H9 (cell line): ENCODE measurements at regions not wholly inside any gene's neighbourhood (a gene's known extent, or its start where the extent isn't known, plus 50 kb on each side); places are given as distances from the start of the nearest gene placed in this dataset.

Experiments used
- DNase-seq: peaks from one replicate; pipeline ENCODE4 v3.0.0-alpha.2; 2017
- H2AFZ ChIP-seq: one replicate; pipeline ENCODE4 v1.6.1; 2013; ENCODE audit warnings: mild to moderate bottlenecking, low read length, control low read depth, moderate library complexity
- H2AK5ac ChIP-seq: 2 replicates; pipeline ENCODE4 v1.6.1; 2013; ENCODE audit warnings: low read length, control low read depth, mixed read lengths; ENCODE audit not compliant: insufficient read length
- H2BK120ac ChIP-seq: one replicate; pipeline ENCODE4 v1.6.1; 2013; ENCODE audit warnings: low read depth, mild to moderate bottlenecking, low read length, control low read depth, inconsistent platforms; ENCODE audit not compliant: poor library complexity, severe bottlenecking
- H2BK12ac ChIP-seq: 2 replicates; pipeline ENCODE4 v1.6.1; 2013; ENCODE audit warnings: low read length, control low read depth, mixed read lengths, low read depth; ENCODE audit not compliant: insufficient read length
- H2BK15ac ChIP-seq: 2 replicates; pipeline ENCODE4 v1.6.1; 2013; ENCODE audit warnings: low read depth, low read length, control low read depth
- H2BK20ac ChIP-seq: one replicate; pipeline ENCODE4 v1.6.1; 2013; ENCODE audit warnings: low read depth, mild to moderate bottlenecking, low read length, control low read depth, inconsistent platforms; ENCODE audit not compliant: poor library complexity, severe bottlenecking
- H2BK5ac ChIP-seq: 2 replicates; pipeline ENCODE4 v1.6.1; 2013; ENCODE audit warnings: low read length, control low read depth, mixed read lengths; ENCODE audit not compliant: insufficient read length
- H3K14ac ChIP-seq: 2 replicates; pipeline ENCODE4 v1.6.1; 2013; ENCODE audit warnings: low read length, control low read depth; ENCODE audit not compliant: insufficient read depth
- H3K18ac ChIP-seq: 2 replicates; pipeline ENCODE4 v1.6.1; 2013; ENCODE audit warnings: low read depth, mild to moderate bottlenecking, mixed read lengths, low read length, control low read depth; ENCODE audit not compliant: insufficient read length
- H3K23ac ChIP-seq: 2 replicates; pipeline ENCODE4 v1.6.1; 2013; ENCODE audit warnings: low read length, control low read depth, mixed read lengths, low read depth; ENCODE audit not compliant: insufficient read length
- H3K23me2 ChIP-seq: 2 replicates; pipeline ENCODE4 v1.6.1; 2013; ENCODE audit warnings: low read depth, mild to moderate bottlenecking, mixed read lengths, low read length, control low read depth; ENCODE audit not compliant: insufficient read length, poor library complexity, severe bottlenecking
- H3K27ac ChIP-seq: 2 replicates; pipeline ENCODE4 v1.5.1; 2013; ENCODE audit warnings: low read length, control low read depth, mixed read lengths, low read depth; ENCODE audit not compliant: insufficient read length
- H3K27me3 ChIP-seq: 2 replicates; pipeline ENCODE4 v1.6.1; 2013; ENCODE audit warnings: low read length, control low read depth, inconsistent platforms; ENCODE audit not compliant: insufficient read depth
- H3K4ac ChIP-seq: 2 replicates; pipeline ENCODE4 v1.6.1; 2013; ENCODE audit warnings: low read depth, mild to moderate bottlenecking, control low read depth, inconsistent platforms, low read length, moderate library complexity
- H3K4me1 ChIP-seq: 2 replicates; pipeline ENCODE4 v1.6.1; 2013; ENCODE audit warnings: low read length, control low read depth, inconsistent platforms; ENCODE audit not compliant: insufficient read depth
- H3K4me2 ChIP-seq: 2 replicates; pipeline ENCODE4 v1.6.1; 2013; ENCODE audit warnings: low read length, control low read depth, mixed read lengths; ENCODE audit not compliant: insufficient read length, insufficient read depth
- H3K56ac ChIP-seq: 2 replicates; pipeline ENCODE4 v1.6.1; 2013; ENCODE audit warnings: low read depth, mild to moderate bottlenecking, mixed read lengths, low read length, control low read depth; ENCODE audit not compliant: insufficient read length
- H3K79me1 ChIP-seq: 2 replicates; pipeline ENCODE4 v1.6.1; 2013; ENCODE audit warnings: low read depth, mild to moderate bottlenecking, moderate library complexity, low read length, control low read depth, inconsistent platforms; ENCODE audit not compliant: insufficient read depth, poor library complexity, severe bottlenecking
- H3K79me2 ChIP-seq: 2 replicates; pipeline ENCODE4 v1.6.1; 2013; ENCODE audit warnings: low read length, control low read depth, inconsistent platforms; ENCODE audit not compliant: insufficient read depth
- H3K9ac ChIP-seq: 2 replicates; pipeline ENCODE4 v1.6.1; 2013; ENCODE audit warnings: low read length, control low read depth, mixed read lengths; ENCODE audit not compliant: insufficient read length; ENCODE audit errors: extremely low read depth
- H3K9me3 ChIP-seq: one replicate; pipeline ENCODE4 v1.6.1; 2013; ENCODE audit warnings: low read depth, low read length, inconsistent platforms; ENCODE audit not compliant: control insufficient read depth
- H3T11ph ChIP-seq: one replicate; pipeline ENCODE4 v1.6.1; 2013; ENCODE audit warnings: mild to moderate bottlenecking, low read length, control low read depth, inconsistent platforms
- H4K20me1 ChIP-seq: one replicate; pipeline ENCODE4 v1.6.1; 2013; ENCODE audit not compliant: control insufficient read depth, insufficient read length, insufficient read depth
- H4K5ac ChIP-seq: 2 replicates; pipeline ENCODE4 v1.6.1; 2013; ENCODE audit warnings: low read depth, mild to moderate bottlenecking, mixed read lengths, low read length, control low read depth; ENCODE audit not compliant: insufficient read length
- H4K8ac ChIP-seq: replicated peaks from 2 replicates; pipeline ENCODE4 v1.6.1; 2013; ENCODE audit warnings: low read length, control low read depth, mixed read lengths, low read depth; ENCODE audit not compliant: insufficient read length
- H4K91ac ChIP-seq: 2 replicates; pipeline ENCODE4 v1.6.1; 2013; ENCODE audit warnings: low read depth, mild to moderate bottlenecking, moderate library complexity, mixed read lengths, low read length, control low read depth; ENCODE audit not compliant: insufficient read length
- H3K27ac Mint-ChIP-seq, 3 experiments: 2 replicates in 2 of 3; 3 replicates in 1 of 3; pipeline ENCODE4 v1.8.0; 2020 to 2021; ENCODE audit warnings: mixed read lengths in 3 of 3, mild to moderate bottlenecking in 1 of 3, moderate library complexity in 1 of 3
- H3K27me3 Mint-ChIP-seq: 2 replicates; pipeline ENCODE4 v1.8.0; 2021; ENCODE audit warnings: low read depth, mild to moderate bottlenecking, moderate library complexity, mixed read lengths
- H3K36me3 Mint-ChIP-seq, 3 experiments: 2 replicates in 2 of 3; 3 replicates in 1 of 3; pipeline ENCODE4 v1.8.0; 2020 to 2021; ENCODE audit warnings: low read depth in 3 of 3, mixed read lengths in 3 of 3; ENCODE audit not compliant: insufficient read depth in 1 of 3
- H3K4me1 Mint-ChIP-seq, 2 experiments: 2 replicates each; pipeline ENCODE4 v1.8.0; 2020; ENCODE audit warnings: mixed read lengths in 2 of 2
- H3K4me3 Mint-ChIP-seq, 2 experiments: 2 replicates in 1 of 2; 3 replicates in 1 of 2; pipeline ENCODE4 v1.8.0; 2020 to 2021; ENCODE audit warnings: mild to moderate bottlenecking in 2 of 2, mixed read lengths in 2 of 2, moderate library complexity in 1 of 2
- H3K9me3 Mint-ChIP-seq, 2 experiments: 2 replicates in 1 of 2; 3 replicates in 1 of 2; pipeline ENCODE4 v1.8.0; 2020; ENCODE audit warnings: mild to moderate bottlenecking in 2 of 2, mixed read lengths in 2 of 2, moderate library complexity in 1 of 2
- WGBS: extraction: QIAGEN DNeasy Blood & Tissue Kit; methylation state at CpG from one replicate; pipeline ENCODE4 v1.1.7; 2013; ENCODE audit warnings: missing lambda C conversion rate, low lambda C conversion rate, mixed read lengths; ENCODE audit not compliant: insufficient read length; ENCODE audit errors: extremely low coverage; 5-methylcytosine and 5-hydroxymethylcytosine counted together
- TF ChIP-seq, protein P1 (sequence below): fragments of 200-600 bp; sonication (generic); conservative IDR thresholded peaks from 3 replicates; pipeline ENCODE4 v1.8.0; 2021; ENCODE audit warnings: antibody characterized with exemption, mild to moderate bottlenecking

DNA sequence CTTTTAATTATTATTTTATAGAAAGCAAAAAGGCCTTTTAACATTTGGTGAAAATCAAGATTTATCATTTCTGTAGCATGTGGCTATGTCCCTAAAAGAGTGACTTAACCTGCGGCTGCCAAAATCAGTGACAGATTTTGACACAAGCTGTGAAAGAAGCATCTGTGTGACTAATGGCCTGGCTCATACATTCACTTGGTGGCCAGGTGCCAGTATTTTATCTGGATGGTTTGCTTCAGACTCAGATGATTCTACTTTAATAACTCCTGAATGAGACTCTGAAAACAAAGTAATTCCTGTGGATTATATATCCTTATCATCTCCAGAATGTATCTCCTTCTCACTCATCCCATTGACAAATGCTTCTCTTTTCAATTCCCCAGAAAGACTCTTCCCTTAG, 103.0 kb downstream of the FSCB start:
- Mint-ChIP-seq H3K4me3 (no peak overlapping the region), H3K9me3 (no peaks in the 10 kb centered on the region), H3K36me3 (no peaks in the 10 kb centered on the region), H3K27me3 (no peaks in the 10 kb centered on the region), H3K4me1 (no peaks in the 10 kb centered on the region), H3K27ac (no peak overlapping the region)
- Histone ChIP-seq H3K18ac (no peak overlapping the region), H3K9me3 (no peaks in the 10 kb centered on the region), H3K4ac (no peak overlapping the region), H4K91ac (no peak overlapping the region), H3T11ph (no peak overlapping the region), H3K79me2 (no peaks in the 10 kb centered on the region), H2BK15ac (no peak overlapping the region), H3K79me1 (no peaks in the 10 kb centered on the region), H2AK5ac (no peak overlapping the region), H2BK5ac (no peak overlapping the region), H2BK20ac (no peak overlapping the region), H3K4me2 (no peak overlapping the region), H3K27ac (no peak overlapping the region), H3K14ac (no peak overlapping the region), H3K23ac (no peak overlapping the region), H2AFZ (no peak overlapping the region), H3K4me1 (no peaks in the 10 kb centered on the region), H3K27me3 (no peaks in the 10 kb centered on the region), H2BK120ac (no peak overlapping the region), H4K8ac (no peak overlapping the region), H3K9ac (no peak overlapping the region), H4K5ac (no peak overlapping the region), H4K20me1 (no peaks in the 10 kb centered on the region), H3K56ac (no peak overlapping the region), H2BK12ac (no peak overlapping the region), H3K23me2 (no peaks in the 10 kb centered on the region)
- DNase-seq = no peak
- TF ChIP-seq, protein P1, sequence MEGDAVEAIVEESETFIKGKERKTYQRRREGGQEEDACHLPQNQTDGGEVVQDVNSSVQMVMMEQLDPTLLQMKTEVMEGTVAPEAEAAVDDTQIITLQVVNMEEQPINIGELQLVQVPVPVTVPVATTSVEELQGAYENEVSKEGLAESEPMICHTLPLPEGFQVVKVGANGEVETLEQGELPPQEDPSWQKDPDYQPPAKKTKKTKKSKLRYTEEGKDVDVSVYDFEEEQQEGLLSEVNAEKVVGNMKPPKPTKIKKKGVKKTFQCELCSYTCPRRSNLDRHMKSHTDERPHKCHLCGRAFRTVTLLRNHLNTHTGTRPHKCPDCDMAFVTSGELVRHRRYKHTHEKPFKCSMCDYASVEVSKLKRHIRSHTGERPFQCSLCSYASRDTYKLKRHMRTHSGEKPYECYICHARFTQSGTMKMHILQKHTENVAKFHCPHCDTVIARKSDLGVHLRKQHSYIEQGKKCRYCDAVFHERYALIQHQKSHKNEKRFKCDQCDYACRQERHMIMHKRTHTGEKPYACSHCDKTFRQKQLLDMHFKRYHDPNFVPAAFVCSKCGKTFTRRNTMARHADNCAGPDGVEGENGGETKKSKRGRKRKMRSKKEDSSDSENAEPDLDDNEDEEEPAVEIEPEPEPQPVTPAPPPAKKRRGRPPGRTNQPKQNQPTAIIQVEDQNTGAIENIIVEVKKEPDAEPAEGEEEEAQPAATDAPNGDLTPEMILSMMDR = no peak
- WGBS = no CpG with 5 or more reads among the region's 1 CpG
